ENCODE measurements at regions not wholly inside any gene's neighbourhood (a gene's known extent, or its start where the extent isn't known, plus 50 kb on each side); places are given as distances from the start of the nearest gene placed in this dataset.
A peak's percentile ranks its signal among the peaks of the same experiment; 100 is the strongest.
"Not testable (repeated sequence)": the region's sequence is repeated elsewhere in the genome, so short reads cannot be mapped to it uniquely, and the experiment has no call there.

- whole genome bisulfite sequencing, 2 donors, result 88 to 93% methylated on average over 3 of the region's 3 CpGs
- DNase-seq, result no peak
- H3K36me3 ChIP-seq (ENCODE audit: low read depth, missing control alignments), result no peaks in the 10 kb centered on the region
- H3K27ac ChIP-seq, result no peak overlapping the region
- H3K9me3 ChIP-seq, result no peaks in the 10 kb centered on the region
- intact Hi-C loops (cut with DNase I; ENCODE audit: low total_unique reads), result no loop called here
- H3K4me3 ChIP-seq, result no peak overlapping the region
- TF ChIP-seq POLR2A (IDR thresholded peaks at IDR 0.05) (no peak), CTCF (IDR thresholded peaks at IDR 0.05) (no peak)
- H3K4me1 ChIP-seq, result no peaks in the 10 kb centered on the region
- no peaks in the 10 kb centered on the region for H3K27me3 ChIP-seq
Measured at GRCh38 chr6:40831381-40831780, 207.6 kb downstream of the UNC5CL start.

- WGBS, 2 donors, result 64 to 65% methylated on average over 2 of the region's 2 CpGs
- Histone ChIP-seq H3K27me3 (no peaks in the 10 kb centered on the region), H3K4me1 (no peaks in the 10 kb centered on the region), H3K9me3 (no peaks in the 10 kb centered on the region), H3K4me3 (no peak overlapping the region), H3K27ac (no peak overlapping the region), H3K36me3 (ENCODE audit: low read depth, missing control alignments) (no peaks in the 10 kb centered on the region)
- intact Hi-C loops (cut with DNase I; ENCODE audit: low total_unique reads), result no loop called here
- TF ChIP-seq POLR2A (IDR thresholded peaks at IDR 0.05) (no peak), CTCF (IDR thresholded peaks at IDR 0.05) (no peak)
- DNase-seq, result no peak
Measured at GRCh38 chr6:40825102-40825501, 213.9 kb downstream of the UNC5CL start.

GRCh38 chr6:40823917-40824891, 214.8 kb downstream of the UNC5CL start:
- H3K4me1 ChIP-seq; H3K9me3 ChIP-seq; H3K4me3 ChIP-seq; intact Hi-C loops (cut with DNase I; ENCODE audit: low total_unique reads); H3K27ac ChIP-seq; H3K27me3 ChIP-seq; H3K36me3 ChIP-seq (ENCODE audit: low read depth, missing control alignments): not testable (repeated sequence)
- TF ChIP-seq CTCF (IDR thresholded peaks at IDR 0.05), result peak; percentile 15 to 63 (median 44)
- DNase-seq, result peak; percentile 73
- WGBS, 2 donors, result 47 to 50% methylated on average over 12 of the region's 12 CpGs

- no peaks in the 10 kb centered on the region for H3K36me3 ChIP-seq (ENCODE audit: low read depth, missing control alignments)
- no peaks in the 10 kb centered on the region for H3K4me1 ChIP-seq
- H3K4me3 ChIP-seq, result no peak overlapping the region
- no peak for TF ChIP-seq POLR2A (IDR thresholded peaks at IDR 0.05)
- no peak for TF ChIP-seq CTCF (IDR thresholded peaks at IDR 0.05)
- no peak overlapping the region for H3K27ac ChIP-seq
- intact Hi-C loops (cut with DNase I; ENCODE audit: low total_unique reads), result no loop called here
- no peaks in the 10 kb centered on the region for H3K9me3 ChIP-seq
- WGBS, 2 donors, result 53 to 70% methylated on average over 4 of the region's 4 CpGs
- DNase-seq, result no peak
- H3K27me3 ChIP-seq, result no peaks in the 10 kb centered on the region
Measured at GRCh38 chr6:40822619-40823018, 216.4 kb downstream of the UNC5CL start.

Data from testis (tissue), 2 donors.